ENCODE measurements at regions not wholly inside any gene's neighbourhood (a gene's known extent, or its start where the extent isn't known, plus 50 kb on each side); places are given as distances from the start of the nearest gene placed in this dataset.

DNA sequence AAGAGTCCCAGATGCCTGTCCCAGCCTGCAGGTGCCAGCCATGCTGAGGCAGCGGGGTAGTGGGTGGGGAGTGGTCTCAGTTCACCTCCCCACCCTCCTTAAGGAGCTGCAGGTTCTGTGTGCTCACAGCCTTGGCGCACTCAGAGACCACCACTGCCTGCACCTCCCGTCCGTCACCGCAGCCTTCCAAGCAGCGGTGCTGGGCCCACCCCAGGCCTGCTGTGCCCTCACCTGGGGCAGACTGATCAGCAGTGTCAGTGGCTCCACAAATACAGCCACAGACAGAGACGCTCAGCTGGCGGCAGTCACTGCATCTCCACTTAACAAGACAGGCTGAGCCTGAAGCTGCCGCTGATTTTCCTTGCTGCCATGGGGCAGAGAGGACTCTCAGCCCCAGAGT is 120.2 kb downstream of the RFLNA start:
- TF ChIP-seq, protein P1, sequence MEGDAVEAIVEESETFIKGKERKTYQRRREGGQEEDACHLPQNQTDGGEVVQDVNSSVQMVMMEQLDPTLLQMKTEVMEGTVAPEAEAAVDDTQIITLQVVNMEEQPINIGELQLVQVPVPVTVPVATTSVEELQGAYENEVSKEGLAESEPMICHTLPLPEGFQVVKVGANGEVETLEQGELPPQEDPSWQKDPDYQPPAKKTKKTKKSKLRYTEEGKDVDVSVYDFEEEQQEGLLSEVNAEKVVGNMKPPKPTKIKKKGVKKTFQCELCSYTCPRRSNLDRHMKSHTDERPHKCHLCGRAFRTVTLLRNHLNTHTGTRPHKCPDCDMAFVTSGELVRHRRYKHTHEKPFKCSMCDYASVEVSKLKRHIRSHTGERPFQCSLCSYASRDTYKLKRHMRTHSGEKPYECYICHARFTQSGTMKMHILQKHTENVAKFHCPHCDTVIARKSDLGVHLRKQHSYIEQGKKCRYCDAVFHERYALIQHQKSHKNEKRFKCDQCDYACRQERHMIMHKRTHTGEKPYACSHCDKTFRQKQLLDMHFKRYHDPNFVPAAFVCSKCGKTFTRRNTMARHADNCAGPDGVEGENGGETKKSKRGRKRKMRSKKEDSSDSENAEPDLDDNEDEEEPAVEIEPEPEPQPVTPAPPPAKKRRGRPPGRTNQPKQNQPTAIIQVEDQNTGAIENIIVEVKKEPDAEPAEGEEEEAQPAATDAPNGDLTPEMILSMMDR (IDR thresholded peaks at IDR 0.05), result no peak
- no peak for TF ChIP-seq POLR2AphosphoS5 (IDR thresholded peaks at IDR 0.05)
- no peak for TF ChIP-seq POLR2A (IDR thresholded peaks at IDR 0.05)
- TF ChIP-seq EP300 (IDR thresholded peaks at IDR 0.05), result no peak
